ENCODE measurements at regions not wholly inside any gene's neighbourhood (a gene's known extent, or its start where the extent isn't known, plus 50 kb on each side); places are given as distances from the start of the nearest gene placed in this dataset.
"Not testable (repeated sequence)": the region's sequence is repeated elsewhere in the genome, so short reads cannot be mapped to it uniquely, and the experiment has no call there.

DNA sequence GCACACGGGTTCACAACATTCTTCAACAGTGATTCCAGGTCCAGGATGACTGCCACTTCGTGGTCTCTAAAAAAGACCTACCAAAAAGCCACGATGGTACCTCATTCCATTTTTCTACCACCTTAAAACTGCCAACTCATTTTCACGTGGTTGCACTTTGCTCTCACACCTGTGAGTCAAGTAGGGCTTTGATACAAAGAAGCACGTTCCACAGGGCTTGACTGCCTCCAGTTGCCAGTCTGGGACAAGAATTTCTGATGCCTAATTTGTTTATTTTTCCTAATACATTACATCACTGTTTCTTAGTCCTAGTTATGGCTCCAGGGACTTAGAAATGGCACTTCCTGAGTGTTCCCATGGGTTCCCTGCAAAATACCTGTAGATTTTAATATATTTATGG lies 911.6 kb upstream of the EEF2KMT start:
- no peak for DNase-seq (ENCODE audit: low spot score)

DNA sequence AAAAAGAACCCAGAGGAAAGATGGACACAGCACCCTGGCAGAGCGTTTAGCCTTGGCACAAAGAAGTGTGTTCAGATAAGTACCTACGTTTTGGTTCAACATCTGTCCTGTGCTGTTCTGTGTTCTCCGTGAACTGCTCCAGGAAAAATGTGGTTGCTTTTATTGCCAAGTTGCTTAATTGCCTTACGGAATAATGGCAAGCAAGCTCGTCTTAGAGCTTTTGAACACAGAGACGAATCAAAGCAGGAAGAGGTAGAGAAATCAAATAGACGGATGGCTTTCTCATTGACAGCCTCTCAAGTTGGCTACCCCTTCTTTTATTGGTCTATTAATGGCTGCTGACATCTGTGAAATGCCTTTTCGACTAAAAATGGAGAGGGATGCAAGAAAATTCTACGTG lies 911.1 kb upstream of the EEF2KMT start:
- DNase-seq (ENCODE audit: low spot score) = no peak

DNA sequence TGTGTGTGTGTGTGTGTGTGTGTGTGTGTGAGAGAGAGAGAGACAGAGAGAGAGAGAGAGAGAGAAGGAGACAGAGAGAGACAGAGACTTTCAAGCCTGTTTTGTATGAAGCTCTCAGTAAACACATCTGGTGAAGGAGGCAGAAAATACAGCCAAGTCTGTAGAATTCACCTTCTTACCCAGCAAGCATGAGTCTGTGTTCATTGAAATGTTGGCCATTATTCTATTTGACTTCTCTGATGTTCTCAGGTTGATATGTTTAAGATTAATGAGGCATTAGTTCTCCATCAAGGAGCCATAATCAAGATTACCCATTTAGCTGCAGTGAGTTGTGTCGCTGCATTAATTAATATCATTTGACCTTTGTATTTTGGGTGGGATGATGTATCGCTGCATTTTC lies 895.8 kb upstream of the EEF2KMT start:
- no peak for DNase-seq (ENCODE audit: low spot score)

GRCh38 chr16:5982979-5983378 lies 885.4 kb upstream of the EEF2KMT start:
- DNase-seq (ENCODE audit: low spot score) = no peak

DNA sequence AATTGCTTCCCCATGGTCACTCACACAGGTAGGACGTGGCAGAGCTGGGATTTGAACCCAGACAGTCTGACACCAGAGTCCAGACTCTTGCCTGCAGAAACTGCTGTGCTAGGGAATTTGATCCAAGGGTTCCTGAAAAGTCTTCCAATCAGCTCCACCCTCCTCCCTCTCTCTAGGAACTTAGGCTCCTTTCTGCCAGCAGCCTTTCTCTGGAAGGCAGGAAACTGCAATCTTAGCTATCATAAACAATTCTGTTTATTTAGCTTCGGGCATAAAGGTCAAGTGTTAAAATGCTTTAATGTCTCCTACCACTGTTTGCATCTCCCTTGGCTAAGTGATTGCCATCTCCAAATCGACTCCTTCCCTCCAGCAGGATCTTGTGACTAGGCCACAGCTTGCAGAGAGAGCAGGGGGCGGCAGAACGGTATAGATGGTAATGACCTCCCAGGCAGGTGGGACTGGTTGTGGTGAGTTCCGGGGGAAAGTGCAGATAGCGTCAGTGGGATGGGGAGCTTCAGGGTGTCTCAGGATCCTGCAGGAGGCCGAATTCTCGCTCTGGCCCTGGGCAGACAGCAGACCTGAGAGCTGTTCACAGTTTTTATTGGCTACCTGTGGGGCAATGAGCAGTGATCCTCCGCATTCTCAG lies 882.4 kb upstream of the EEF2KMT start:
- DNase-seq (ENCODE audit: low spot score) = no peak

GRCh38 chr16:5977329-5977728 lies 879.7 kb upstream of the EEF2KMT start:
- no peak for DNase-seq (ENCODE audit: low spot score)

GRCh38 chr16:5972747-5973146 lies 875.2 kb upstream of the EEF2KMT start:
- no peak for DNase-seq (ENCODE audit: low spot score)

GRCh38 chr16:5971924-5972323 lies 874.3 kb upstream of the EEF2KMT start:
- no peak for DNase-seq (ENCODE audit: low spot score)

DNA sequence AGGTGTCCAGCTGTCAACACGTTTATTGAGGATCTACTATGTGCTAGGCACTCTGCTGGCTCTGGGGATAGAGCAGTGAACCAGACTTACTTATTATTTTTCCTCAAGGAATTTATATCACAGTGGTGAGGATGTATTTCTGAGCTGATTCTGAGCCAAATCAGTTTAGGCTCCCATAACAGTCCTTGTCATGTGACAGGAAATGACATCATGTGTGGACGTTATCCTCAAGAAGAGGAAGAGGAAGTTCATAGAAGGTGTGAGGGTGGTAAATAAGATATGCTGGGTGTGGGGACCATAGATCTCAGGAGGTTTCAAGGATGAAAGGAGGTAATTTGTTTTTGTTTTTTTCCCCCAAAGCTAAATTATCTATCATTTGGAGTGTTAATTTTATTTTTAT lies 873.5 kb upstream of the EEF2KMT start:
- DNase-seq (ENCODE audit: low spot score) = no peak

DNA sequence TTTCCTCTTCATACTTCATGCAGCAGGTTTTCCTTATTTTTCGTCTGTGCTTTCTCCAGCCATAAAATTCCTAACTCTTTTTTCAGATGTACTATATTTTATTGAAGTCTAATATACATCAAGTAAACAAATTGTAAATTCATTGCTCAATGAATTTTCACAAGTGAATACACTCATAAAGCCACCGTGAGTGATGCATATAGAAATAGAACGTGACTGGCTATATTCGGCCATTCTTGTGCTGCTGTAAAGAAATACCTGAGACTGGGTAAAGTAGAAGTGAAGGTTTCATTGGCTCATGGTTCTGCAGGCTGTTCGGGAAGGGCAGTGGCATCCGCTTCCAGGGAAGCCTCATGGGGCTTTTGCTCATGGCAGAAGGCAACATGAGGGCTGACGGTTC lies 868.4 kb upstream of the EEF2KMT start:
- no peak for DNase-seq (ENCODE audit: low spot score)

GRCh38 chr16:5965321-5965720 lies 867.7 kb upstream of the EEF2KMT start:
- DNase-seq (ENCODE audit: low spot score) = no peak

DNA sequence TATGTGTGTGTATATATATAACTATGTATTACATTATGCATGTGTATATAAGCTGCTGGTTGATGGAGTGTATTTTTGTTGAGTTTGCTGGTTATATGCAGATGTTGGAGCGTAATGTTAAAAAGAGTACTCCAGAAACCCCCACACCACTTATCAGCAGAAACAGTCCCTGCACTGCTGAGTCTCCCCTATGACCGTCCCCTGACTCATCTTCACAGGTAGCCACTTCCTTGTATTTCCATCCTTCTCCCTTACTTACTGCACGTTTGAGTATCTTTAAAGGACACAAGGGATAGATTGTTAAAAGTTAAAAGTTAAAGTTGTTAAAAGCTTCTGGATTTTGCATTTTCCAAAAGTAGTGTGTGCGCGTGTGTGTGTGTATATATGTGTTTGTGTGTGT lies 853.9 kb upstream of the EEF2KMT start:
- no peak for DNase-seq (ENCODE audit: low spot score)

DNA sequence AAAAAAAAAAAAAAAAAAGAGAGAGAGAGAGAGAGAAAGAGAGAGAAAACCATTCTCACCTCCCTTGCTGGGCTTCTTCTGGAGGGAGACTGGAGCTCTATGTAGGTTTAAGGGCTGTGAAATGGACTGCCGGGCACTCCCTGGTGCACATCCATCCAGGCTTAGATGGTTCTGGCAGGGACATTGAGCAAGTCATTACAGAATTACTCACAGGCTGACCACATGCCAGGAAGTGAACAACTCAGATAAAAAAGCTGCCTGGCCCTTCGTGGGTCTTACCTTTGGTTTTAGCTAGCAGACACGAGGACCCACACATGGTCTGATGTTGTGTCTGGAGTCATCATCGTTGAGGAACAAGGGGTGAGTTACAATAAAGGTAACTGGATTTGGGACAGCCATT lies 847.4 kb upstream of the EEF2KMT start:
- DNase-seq (ENCODE audit: low spot score) = no peak

- no peak for DNase-seq (ENCODE audit: low spot score)
Measured at GRCh38 chr16:5938607-5939006, 841.0 kb upstream of the EEF2KMT start.

DNA sequence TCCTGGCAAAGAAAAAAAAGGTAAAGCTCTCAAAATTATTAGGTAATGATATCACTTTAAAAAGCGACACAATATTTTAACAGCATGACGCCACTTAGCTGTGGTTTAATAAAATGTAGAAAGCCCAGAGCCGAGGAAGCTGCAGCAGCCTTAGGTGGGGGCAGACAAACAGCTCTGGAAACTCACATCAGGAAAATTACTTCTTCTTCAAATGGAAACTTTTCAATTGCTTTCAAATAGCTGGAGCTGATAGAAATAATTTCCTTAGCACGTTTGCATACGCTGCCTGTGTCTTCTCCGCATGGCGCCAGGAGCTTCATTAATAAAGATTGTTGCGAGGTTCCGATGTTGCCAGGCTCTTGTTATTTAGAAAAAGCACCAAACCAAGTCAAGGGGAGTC lies 835.3 kb upstream of the EEF2KMT start:
- DNase-seq (ENCODE audit: low spot score) = no peak

GRCh38 chr16:5928476-5929065 lies 831.0 kb upstream of the EEF2KMT start:
- no peak for DNase-seq (ENCODE audit: low spot score)

GRCh38 chr16:5925850-5926249 lies 828.3 kb upstream of the EEF2KMT start:
- no peak for DNase-seq (ENCODE audit: low spot score)

- no peak for DNase-seq (ENCODE audit: low spot score)
Measured at GRCh38 chr16:5922686-5923085, 825.1 kb upstream of the EEF2KMT start.

DNA sequence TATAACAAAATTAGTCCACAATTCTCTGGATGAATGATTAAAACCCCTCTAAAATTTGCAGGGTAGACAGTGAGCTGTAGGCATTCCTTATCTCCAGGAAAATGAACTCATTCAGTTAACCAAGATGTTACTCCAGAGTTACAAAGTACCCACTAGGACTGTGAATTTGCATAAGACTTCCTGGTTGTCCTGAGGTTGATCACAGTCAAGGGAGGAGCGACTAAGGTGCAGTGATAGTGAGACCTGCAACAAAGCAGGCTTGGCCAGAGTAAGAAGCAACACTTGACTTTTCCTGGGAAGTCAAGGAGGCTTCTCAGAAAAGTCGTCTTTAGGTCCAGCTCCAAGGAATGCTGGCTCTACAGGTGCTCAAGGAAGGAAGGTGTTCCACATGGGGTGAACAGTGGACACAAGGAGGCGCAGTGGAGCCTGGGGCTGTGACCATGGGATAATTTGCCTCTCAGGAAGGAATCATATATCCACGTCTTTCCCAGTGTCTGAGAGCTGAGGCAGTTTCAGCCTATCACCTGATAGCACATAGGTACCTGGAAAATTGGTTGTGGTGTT lies 821.1 kb upstream of the EEF2KMT start:
- DNase-seq (ENCODE audit: low spot score) = no peak

DNA sequence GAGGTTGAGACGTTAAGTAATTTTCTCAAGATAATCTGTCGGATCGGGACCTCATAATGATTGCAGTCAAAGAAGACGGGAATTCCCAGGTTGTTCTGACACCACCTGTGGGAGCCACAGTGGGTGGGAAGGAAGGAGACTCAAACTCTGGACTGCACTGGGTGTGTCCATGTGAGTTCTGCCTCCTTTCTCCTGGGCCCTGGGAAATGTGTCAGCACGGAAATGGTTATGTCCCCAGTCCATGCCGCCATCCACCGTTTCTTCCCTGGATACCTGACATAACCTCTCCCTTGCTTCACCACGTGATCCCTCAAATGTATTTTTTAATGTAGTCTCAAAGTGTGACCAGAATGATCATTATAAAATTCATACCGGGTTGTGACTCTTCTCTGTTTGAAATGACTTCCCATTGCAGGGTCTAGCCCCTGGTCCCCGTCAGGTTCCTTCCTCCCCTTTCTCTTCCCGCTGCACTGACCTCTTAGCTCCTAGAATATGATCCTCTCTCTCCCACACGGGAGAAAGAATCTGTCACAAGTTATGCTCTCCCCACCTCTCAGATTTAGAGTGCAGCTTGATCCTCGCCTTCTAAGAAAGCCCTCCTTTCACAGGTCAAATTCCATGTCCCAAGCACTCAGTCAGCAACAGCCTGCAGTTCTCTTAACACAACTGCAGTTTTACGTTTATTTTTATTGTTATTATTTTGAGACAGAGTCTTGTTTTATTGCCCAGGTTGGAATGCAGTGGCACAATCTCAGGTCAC lies 820.0 kb upstream of the EEF2KMT start:
- no peak for DNase-seq (ENCODE audit: low spot score)

- no peak for DNase-seq (ENCODE audit: low spot score)
Measured at GRCh38 chr16:5916711-5917191, 819.2 kb upstream of the EEF2KMT start.

DNA sequence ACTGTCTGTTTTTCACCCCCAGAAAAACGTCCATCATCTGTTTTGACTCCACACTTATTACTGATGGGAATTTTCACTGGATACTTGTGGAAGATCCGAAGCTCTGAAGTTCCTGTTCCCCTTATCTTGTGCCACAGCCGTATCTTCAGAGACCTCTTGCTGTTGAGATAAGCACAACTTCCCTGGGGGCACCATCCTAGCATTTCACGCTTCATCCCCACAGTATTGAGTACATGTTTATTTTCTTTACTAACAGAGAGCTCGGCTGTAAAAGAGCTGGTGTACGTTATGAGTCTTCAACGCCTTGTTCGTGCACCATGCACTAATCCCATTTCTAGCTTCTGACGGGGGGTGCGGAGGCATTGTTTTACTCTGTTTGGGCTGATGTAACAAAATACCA lies 813.6 kb upstream of the EEF2KMT start:
- no peak for DNase-seq (ENCODE audit: low spot score)

- not testable (repeated sequence) for DNase-seq (ENCODE audit: low spot score)
Measured at GRCh38 chr16:5909556-5909955, 812.0 kb upstream of the EEF2KMT start.

Data from ureter (tissue), 1 donor.